ENCODE measurements at regions not wholly inside any gene's neighbourhood (a gene's known extent, or its start where the extent isn't known, plus 50 kb on each side); places are given as distances from the start of the nearest gene placed in this dataset.

- TF ChIP-seq SIN3A (IDR thresholded peaks at IDR 0.05; ENCODE audit: borderline replicate concordance, insufficient read depth, low read length) (no peak), FOXP2 (optimal IDR thresholded peaks at IDR 0.05; ENCODE audit: borderline replicate concordance, extremely low read depth, extremely low read length, insufficient read depth) (no peak), POLR2AphosphoS5 (IDR thresholded peaks at IDR 0.05; ENCODE audit: low read depth, low read length) (no peak), REST (IDR thresholded peaks at IDR 0.05; ENCODE audit: insufficient read depth in 1 of 2, low read depth in 2 of 2, low read length in 2 of 2) (no peak), TAF1 (IDR thresholded peaks at IDR 0.05; ENCODE audit: borderline replicate concordance, insufficient read depth, low read length) (no peak)
Observed at GRCh38 chr16:17936766-17937402, 399.7 kb downstream of the NPIPA8 start.

GRCh38 chr16:17930280-17930679 lies 406.3 kb downstream of the NPIPA8 start:
- TF ChIP-seq POLR2AphosphoS5 (IDR thresholded peaks at IDR 0.05; ENCODE audit: low read depth, low read length) (no peak), TAF1 (IDR thresholded peaks at IDR 0.05; ENCODE audit: borderline replicate concordance, insufficient read depth, low read length) (no peak), SIN3A (IDR thresholded peaks at IDR 0.05; ENCODE audit: borderline replicate concordance, insufficient read depth, low read length) (no peak), REST (IDR thresholded peaks at IDR 0.05; ENCODE audit: insufficient read depth in 1 of 2, low read depth in 2 of 2, low read length in 2 of 2) (no peak), FOXP2 (optimal IDR thresholded peaks at IDR 0.05; ENCODE audit: borderline replicate concordance, extremely low read depth, extremely low read length, insufficient read depth) (no peak)

GRCh38 chr16:17926866-17927399 lies 409.6 kb downstream of the NPIPA8 start:
- TF ChIP-seq FOXP2 (optimal IDR thresholded peaks at IDR 0.05; ENCODE audit: borderline replicate concordance, extremely low read depth, extremely low read length, insufficient read depth) (no peak), REST (IDR thresholded peaks at IDR 0.05; ENCODE audit: insufficient read depth in 1 of 2, low read depth in 2 of 2, low read length in 2 of 2) (no peak), POLR2AphosphoS5 (IDR thresholded peaks at IDR 0.05; ENCODE audit: low read depth, low read length) (no peak), TAF1 (IDR thresholded peaks at IDR 0.05; ENCODE audit: borderline replicate concordance, insufficient read depth, low read length) (no peak), SIN3A (IDR thresholded peaks at IDR 0.05; ENCODE audit: borderline replicate concordance, insufficient read depth, low read length) (no peak)

- no peak for TF ChIP-seq POLR2AphosphoS5 (IDR thresholded peaks at IDR 0.05; ENCODE audit: low read depth, low read length)
- no peak for TF ChIP-seq REST (IDR thresholded peaks at IDR 0.05; ENCODE audit: insufficient read depth in 1 of 2, low read depth in 2 of 2, low read length in 2 of 2)
- no peak for TF ChIP-seq FOXP2 (optimal IDR thresholded peaks at IDR 0.05; ENCODE audit: borderline replicate concordance, extremely low read depth, extremely low read length, insufficient read depth)
- TF ChIP-seq TAF1 (IDR thresholded peaks at IDR 0.05; ENCODE audit: borderline replicate concordance, insufficient read depth, low read length): no peak
- TF ChIP-seq SIN3A (IDR thresholded peaks at IDR 0.05; ENCODE audit: borderline replicate concordance, insufficient read depth, low read length): no peak
Observed at GRCh38 chr16:17926461-17926860, 410.1 kb downstream of the NPIPA8 start.
